ENCODE measurements at regions not wholly inside any gene's neighbourhood (a gene's known extent, or its start where the extent isn't known, plus 50 kb on each side); places are given as distances from the start of the nearest gene placed in this dataset.

DNA sequence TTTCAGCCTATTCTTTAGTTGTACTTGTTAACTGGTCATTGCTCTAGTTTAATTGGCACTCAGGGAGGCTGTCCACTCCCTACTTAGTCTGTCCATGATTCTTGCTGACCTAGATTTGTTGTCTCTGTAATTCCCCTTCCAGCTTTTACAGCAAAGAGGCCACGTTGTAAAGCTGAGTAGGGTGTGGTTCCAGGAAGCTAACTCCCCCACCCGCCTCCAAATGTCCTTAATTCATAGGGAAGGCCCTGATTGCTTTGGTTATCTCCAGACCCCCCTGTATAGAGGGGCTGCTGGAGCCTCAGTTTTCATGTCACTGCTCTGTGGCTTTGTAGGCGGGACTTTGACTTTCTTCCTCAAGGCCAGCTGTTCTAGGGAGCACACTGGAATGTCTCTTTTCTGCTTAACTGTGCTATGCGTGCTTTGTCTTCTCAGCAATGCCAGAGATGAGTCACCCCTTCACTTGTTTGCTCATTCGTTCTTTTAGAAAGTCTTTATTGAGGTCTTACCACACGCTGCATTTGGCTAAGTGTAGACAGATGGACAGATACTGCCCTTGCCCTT is 175.1 kb upstream of the JAG1 start:
- TF ChIP-seq TCF7L2 (IDR thresholded peaks at IDR 0.05; ENCODE audit: low read depth, low read length) (no peak), SIN3A (IDR thresholded peaks at IDR 0.05; ENCODE audit: borderline replicate concordance, insufficient read depth, low read depth, low read length) (no peak), POLR2AphosphoS5 (IDR thresholded peaks at IDR 0.05; ENCODE audit: low read depth, low read length) (no peak)
- TF ChIP-seq, protein P1, sequence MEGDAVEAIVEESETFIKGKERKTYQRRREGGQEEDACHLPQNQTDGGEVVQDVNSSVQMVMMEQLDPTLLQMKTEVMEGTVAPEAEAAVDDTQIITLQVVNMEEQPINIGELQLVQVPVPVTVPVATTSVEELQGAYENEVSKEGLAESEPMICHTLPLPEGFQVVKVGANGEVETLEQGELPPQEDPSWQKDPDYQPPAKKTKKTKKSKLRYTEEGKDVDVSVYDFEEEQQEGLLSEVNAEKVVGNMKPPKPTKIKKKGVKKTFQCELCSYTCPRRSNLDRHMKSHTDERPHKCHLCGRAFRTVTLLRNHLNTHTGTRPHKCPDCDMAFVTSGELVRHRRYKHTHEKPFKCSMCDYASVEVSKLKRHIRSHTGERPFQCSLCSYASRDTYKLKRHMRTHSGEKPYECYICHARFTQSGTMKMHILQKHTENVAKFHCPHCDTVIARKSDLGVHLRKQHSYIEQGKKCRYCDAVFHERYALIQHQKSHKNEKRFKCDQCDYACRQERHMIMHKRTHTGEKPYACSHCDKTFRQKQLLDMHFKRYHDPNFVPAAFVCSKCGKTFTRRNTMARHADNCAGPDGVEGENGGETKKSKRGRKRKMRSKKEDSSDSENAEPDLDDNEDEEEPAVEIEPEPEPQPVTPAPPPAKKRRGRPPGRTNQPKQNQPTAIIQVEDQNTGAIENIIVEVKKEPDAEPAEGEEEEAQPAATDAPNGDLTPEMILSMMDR (IDR thresholded peaks at IDR 0.05): no peak
- TF ChIP-seq, protein P2, sequence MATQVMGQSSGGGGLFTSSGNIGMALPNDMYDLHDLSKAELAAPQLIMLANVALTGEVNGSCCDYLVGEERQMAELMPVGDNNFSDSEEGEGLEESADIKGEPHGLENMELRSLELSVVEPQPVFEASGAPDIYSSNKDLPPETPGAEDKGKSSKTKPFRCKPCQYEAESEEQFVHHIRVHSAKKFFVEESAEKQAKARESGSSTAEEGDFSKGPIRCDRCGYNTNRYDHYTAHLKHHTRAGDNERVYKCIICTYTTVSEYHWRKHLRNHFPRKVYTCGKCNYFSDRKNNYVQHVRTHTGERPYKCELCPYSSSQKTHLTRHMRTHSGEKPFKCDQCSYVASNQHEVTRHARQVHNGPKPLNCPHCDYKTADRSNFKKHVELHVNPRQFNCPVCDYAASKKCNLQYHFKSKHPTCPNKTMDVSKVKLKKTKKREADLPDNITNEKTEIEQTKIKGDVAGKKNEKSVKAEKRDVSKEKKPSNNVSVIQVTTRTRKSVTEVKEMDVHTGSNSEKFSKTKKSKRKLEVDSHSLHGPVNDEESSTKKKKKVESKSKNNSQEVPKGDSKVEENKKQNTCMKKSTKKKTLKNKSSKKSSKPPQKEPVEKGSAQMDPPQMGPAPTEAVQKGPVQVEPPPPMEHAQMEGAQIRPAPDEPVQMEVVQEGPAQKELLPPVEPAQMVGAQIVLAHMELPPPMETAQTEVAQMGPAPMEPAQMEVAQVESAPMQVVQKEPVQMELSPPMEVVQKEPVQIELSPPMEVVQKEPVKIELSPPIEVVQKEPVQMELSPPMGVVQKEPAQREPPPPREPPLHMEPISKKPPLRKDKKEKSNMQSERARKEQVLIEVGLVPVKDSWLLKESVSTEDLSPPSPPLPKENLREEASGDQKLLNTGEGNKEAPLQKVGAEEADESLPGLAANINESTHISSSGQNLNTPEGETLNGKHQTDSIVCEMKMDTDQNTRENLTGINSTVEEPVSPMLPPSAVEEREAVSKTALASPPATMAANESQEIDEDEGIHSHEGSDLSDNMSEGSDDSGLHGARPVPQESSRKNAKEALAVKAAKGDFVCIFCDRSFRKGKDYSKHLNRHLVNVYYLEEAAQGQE (IDR thresholded peaks at IDR 0.05; ENCODE audit: insufficient read depth in 1 of 2, low read depth in 2 of 2, low read length in 1 of 2): no peak
- Histone ChIP-seq H3K9me3 (ENCODE audit: control insufficient read depth, insufficient read depth, low read depth, low read length) (no peaks in the 10 kb centered on the region), H3K36me3 (ENCODE audit: control insufficient read depth, insufficient read depth, low read length) (no peaks in the 10 kb centered on the region), H3K27me3 (ENCODE audit: control insufficient read depth, insufficient read depth, low read length) (no peaks in the 10 kb centered on the region), H3K27ac (ENCODE audit: low read length) (no peak overlapping the region), H3K4me3 (ENCODE audit: low read depth in 2 of 2, low read length in 2 of 2) (no peak overlapping the region), H3K4me1 (ENCODE audit: control insufficient read depth, insufficient read depth, low read length) (no peaks in the 10 kb centered on the region)
- CTCF ChIA-PET: no interaction called here
- DNase-seq (ENCODE audit: low read depth, low spot score) (peak; percentile 57), ATAC-seq (peak; percentile 84)
- in situ Hi-C loops (cut with HindIII; ENCODE audit: low pct_unique_long_range_greater_than_20kb, low sequenced_read_pairs): no loop called here
- POLR2A ChIA-PET: interaction anchor here (0.6 kb wide), 1 partner anchor 161 kb away, joined by 4 read pairs; no protein-coding TSS in a partner anchor
- intact Hi-C loops (cut with micrococcal nuclease; ENCODE audit: unreplicated experiment): no loop called here
- no TSS peak for BruUV-seq (replicated peaks)

DNA sequence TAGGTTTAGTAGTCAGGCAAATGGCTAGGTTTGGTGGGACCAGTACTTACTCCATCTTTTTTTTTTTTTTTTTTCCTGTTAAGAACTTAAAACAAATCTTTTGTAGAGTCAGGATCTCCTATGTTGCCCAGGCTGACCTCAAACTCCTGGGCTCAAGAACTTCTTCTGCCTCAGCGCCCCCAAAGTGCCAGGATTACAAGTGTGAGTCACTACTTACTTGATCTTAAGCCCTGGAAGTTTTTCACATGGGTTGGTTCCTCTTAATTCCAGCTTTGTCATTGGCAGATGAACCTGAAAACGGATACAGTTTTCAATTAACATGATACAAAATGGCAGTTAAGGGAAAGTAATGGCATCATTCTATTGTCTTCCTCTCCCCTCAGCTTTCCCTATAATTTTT is 179.4 kb upstream of the JAG1 start:
- ATAC-seq: no peak
- Histone ChIP-seq H3K4me3 (ENCODE audit: low read depth in 2 of 2, low read length in 2 of 2) (no peak overlapping the region), H3K27me3 (ENCODE audit: control insufficient read depth, insufficient read depth, low read length) (no peaks in the 10 kb centered on the region), H3K36me3 (ENCODE audit: control insufficient read depth, insufficient read depth, low read length) (no peaks in the 10 kb centered on the region), H3K9me3 (ENCODE audit: control insufficient read depth, insufficient read depth, low read depth, low read length) (no peaks in the 10 kb centered on the region), H3K27ac (ENCODE audit: low read length) (no peak overlapping the region), H3K4me1 (ENCODE audit: control insufficient read depth, insufficient read depth, low read length) (no peaks in the 10 kb centered on the region)
- DNase-seq (ENCODE audit: low read depth, low spot score): no peak
- no TSS peak for BruUV-seq (replicated peaks)
- intact Hi-C loops (cut with micrococcal nuclease; ENCODE audit: unreplicated experiment) (no loop called here), in situ Hi-C loops (cut with HindIII; ENCODE audit: low pct_unique_long_range_greater_than_20kb, low sequenced_read_pairs) (no loop called here)
- TF ChIP-seq, protein P1 (IDR thresholded peaks at IDR 0.05): no peak
- TF ChIP-seq POLR2AphosphoS5 (IDR thresholded peaks at IDR 0.05; ENCODE audit: low read depth, low read length): no peak
- TF ChIP-seq TCF7L2 (IDR thresholded peaks at IDR 0.05; ENCODE audit: low read depth, low read length): no peak
- TF ChIP-seq, protein P2 (IDR thresholded peaks at IDR 0.05; ENCODE audit: insufficient read depth in 1 of 2, low read depth in 2 of 2, low read length in 1 of 2): no peak
- no peak for TF ChIP-seq SIN3A (IDR thresholded peaks at IDR 0.05; ENCODE audit: borderline replicate concordance, insufficient read depth, low read depth, low read length)
- POLR2A ChIA-PET: interaction anchor here (0.6 kb wide), 1 partner anchor 693 kb away, joined by 4 read pairs; no protein-coding TSS in a partner anchor
- CTCF ChIA-PET: no interaction called here

Measured in Panc1 (cell line).